NCI-H187 treated with DMSO at 0.1 percent for 48 hours (cell line): ENCODE measurements at regions not wholly inside any gene's neighbourhood (a gene's known extent, or its start where the extent isn't known, plus 50 kb on each side); places are given as distances from the start of the nearest gene placed in this dataset.
"Not testable (repeated sequence)": the region's sequence is repeated elsewhere in the genome, so short reads cannot be mapped to it uniquely, and the experiment has no call there.

ENCODE experiments used
- DNase-seq: peaks from one replicate; lab custom pipeline; 2025; lab: John Stamatoyannopoulos, UW

GRCh38 chr9:108062680-108063079 is 573.1 kb upstream of the KLF4 start:
- DNase-seq: no peak

GRCh38 chr9:108060175-108060574 is 570.6 kb upstream of the KLF4 start:
- no peak for DNase-seq

GRCh38 chr9:108058135-108058814 is 568.7 kb upstream of the KLF4 start:
- DNase-seq: no peak

- no peak for DNase-seq
Measured at GRCh38 chr9:108057421-108058134, 568.0 kb upstream of the KLF4 start.

GRCh38 chr9:108056805-108057386 is 567.3 kb upstream of the KLF4 start:
- DNase-seq: no peak

GRCh38 chr9:108056084-108056804 is 566.7 kb upstream of the KLF4 start:
- DNase-seq: no peak

GRCh38 chr9:108054131-108054630 is 564.6 kb upstream of the KLF4 start:
- DNase-seq: no peak

GRCh38 chr9:108053555-108054061 is 564.0 kb upstream of the KLF4 start:
- DNase-seq: peak; percentile 33

- DNase-seq: no peak
Measured at GRCh38 chr9:108052431-108053080, 563.0 kb upstream of the KLF4 start.

- DNase-seq: no peak
Measured at GRCh38 chr9:108050894-108051293, 561.3 kb upstream of the KLF4 start.

GRCh38 chr9:108049671-108050494 is 560.3 kb upstream of the KLF4 start:
- no peak for DNase-seq

- DNase-seq: no peak
Measured at GRCh38 chr9:108049026-108049607, 559.5 kb upstream of the KLF4 start.

- DNase-seq: no peak
Measured at GRCh38 chr9:108048406-108049025, 558.9 kb upstream of the KLF4 start.

GRCh38 chr9:108047777-108048176 is 558.2 kb upstream of the KLF4 start:
- not testable (repeated sequence) for DNase-seq

GRCh38 chr9:108047264-108047663 is 557.7 kb upstream of the KLF4 start:
- no peak for DNase-seq

GRCh38 chr9:108045851-108046250 is 556.3 kb upstream of the KLF4 start:
- no peak for DNase-seq

GRCh38 chr9:108043585-108043984 is 554.0 kb upstream of the KLF4 start:
- DNase-seq: no peak

GRCh38 chr9:108041551-108041950 is 552.0 kb upstream of the KLF4 start:
- DNase-seq: no peak

- no peak for DNase-seq
Measured at GRCh38 chr9:108040783-108041182, 551.2 kb upstream of the KLF4 start.

GRCh38 chr9:108039493-108039892 is 549.9 kb upstream of the KLF4 start:
- no peak for DNase-seq
